Nephron (organoid): ENCODE measurements at regions not wholly inside any gene's neighbourhood (a gene's known extent, or its start where the extent isn't known, plus 50 kb on each side); places are given as distances from the start of the nearest gene placed in this dataset.

Source experiments
- H3K27ac Mint-ChIP-seq, 3 experiments: 2 replicates each; pipeline ENCODE4 v1.8.0; 2020; ENCODE audit warnings: mixed read lengths in 3 of 3, mild to moderate bottlenecking in 2 of 3, moderate library complexity in 1 of 3
- H3K27me3 Mint-ChIP-seq: 2 replicates; pipeline ENCODE4 v1.8.0; 2021; ENCODE audit warnings: low read depth, mild to moderate bottlenecking, moderate library complexity, mixed read lengths
- H3K36me3 Mint-ChIP-seq: 2 replicates; pipeline ENCODE4 v1.8.0; 2020; ENCODE audit warnings: low read depth, mixed read lengths
- H3K4me1 Mint-ChIP-seq: 2 replicates; pipeline ENCODE4 v1.8.0; 2020; ENCODE audit warnings: mixed read lengths
- H3K4me3 Mint-ChIP-seq, 3 experiments: 2 replicates each; pipeline ENCODE4 v1.8.0; 2020; ENCODE audit warnings: mild to moderate bottlenecking in 3 of 3, mixed read lengths in 3 of 3, moderate library complexity in 2 of 3
- H3K9me3 Mint-ChIP-seq: 2 replicates; pipeline ENCODE4 v1.8.0; 2020; ENCODE audit warnings: mixed read lengths
- CTCF ChIP-seq, 3 experiments: fragments of 200-600 bp; sonication (generic); IDR thresholded peaks; one replicate each; pipeline ENCODE4 v1.5.0; 2021; ENCODE audit warnings: antibody characterized with exemption in 3 of 3; ENCODE audit not compliant: unreplicated experiment in 3 of 3

GRCh38 chr2:24432735-24433134 is 58.3 kb upstream of the NCOA1 start:
- TF ChIP-seq CTCF (IDR thresholded peaks at IDR 0.05; ENCODE audit: unreplicated experiment in 3 of 3) = no peak
- Mint-ChIP-seq H3K4me3 (no peak overlapping the region), H3K9me3 (no peaks in the 10 kb centered on the region), H3K4me1 (peaks cover 52% of the 10 kb centered on the region), H3K27ac (no peak overlapping the region), H3K36me3 (no peaks in the 10 kb centered on the region), H3K27me3 (peaks cover 8% of the 10 kb centered on the region)

- Mint-ChIP-seq H3K27ac (peak overlapping the region in 1 of 3 experiments; percentile 7), H3K9me3 (no peaks in the 10 kb centered on the region), H3K36me3 (no peaks in the 10 kb centered on the region), H3K27me3 (peaks cover 8% of the 10 kb centered on the region), H3K4me3 (no peak overlapping the region), H3K4me1 (peaks cover 52% of the 10 kb centered on the region)
- no peak for TF ChIP-seq CTCF (IDR thresholded peaks at IDR 0.05; ENCODE audit: unreplicated experiment in 3 of 3)
These were observed 58.9 kb upstream of the NCOA1 start for GRCh38 chr2:24432121-24432520.

- H3K27ac Mint-ChIP-seq = peak overlapping the region in 2 of 3 experiments; percentile 66 to 89
- no peak for TF ChIP-seq CTCF (IDR thresholded peaks at IDR 0.05; ENCODE audit: unreplicated experiment in 3 of 3)
- peaks cover 2% of the 10 kb centered on the region for H3K9me3 Mint-ChIP-seq
- peaks cover 37% of the 10 kb centered on the region for H3K4me1 Mint-ChIP-seq
- H3K27me3 Mint-ChIP-seq = peaks cover 4% of the 10 kb centered on the region
- H3K4me3 Mint-ChIP-seq = no peak overlapping the region
- no peaks in the 10 kb centered on the region for H3K36me3 Mint-ChIP-seq
These were observed 61.6 kb upstream of the NCOA1 start for GRCh38 chr2:24429197-24430074.

- no peak for TF ChIP-seq CTCF (IDR thresholded peaks at IDR 0.05; ENCODE audit: unreplicated experiment in 3 of 3)
- H3K36me3 Mint-ChIP-seq = no peaks in the 10 kb centered on the region
- H3K27ac Mint-ChIP-seq = no peak overlapping the region
- no peak overlapping the region for H3K4me3 Mint-ChIP-seq
- H3K9me3 Mint-ChIP-seq = peaks cover 14% of the 10 kb centered on the region
- H3K27me3 Mint-ChIP-seq = no peaks in the 10 kb centered on the region
- H3K4me1 Mint-ChIP-seq = peaks cover 11% of the 10 kb centered on the region
These were observed 64.1 kb upstream of the ITSN2 start for GRCh38 chr2:24424387-24424786.

- peaks cover 14% of the 10 kb centered on the region for H3K9me3 Mint-ChIP-seq
- H3K36me3 Mint-ChIP-seq = no peaks in the 10 kb centered on the region
- H3K27me3 Mint-ChIP-seq = no peaks in the 10 kb centered on the region
- H3K4me1 Mint-ChIP-seq = peaks cover 6% of the 10 kb centered on the region
- H3K4me3 Mint-ChIP-seq = no peak overlapping the region
- no peak for TF ChIP-seq CTCF (IDR thresholded peaks at IDR 0.05; ENCODE audit: unreplicated experiment in 3 of 3)
- no peak overlapping the region for H3K27ac Mint-ChIP-seq
These were observed 62.8 kb upstream of the ITSN2 start for GRCh38 chr2:24423095-24423494.

- no peaks in the 10 kb centered on the region for H3K36me3 Mint-ChIP-seq
- no peaks in the 10 kb centered on the region for H3K27me3 Mint-ChIP-seq
- peak in 1 of 3 experiments; percentile 37 for TF ChIP-seq CTCF (IDR thresholded peaks at IDR 0.05; ENCODE audit: unreplicated experiment in 3 of 3)
- peaks cover 1% of the 10 kb centered on the region for H3K4me1 Mint-ChIP-seq
- no peak overlapping the region for H3K27ac Mint-ChIP-seq
- no peak overlapping the region for H3K4me3 Mint-ChIP-seq
- peaks cover 14% of the 10 kb centered on the region for H3K9me3 Mint-ChIP-seq
These were observed 61.3 kb upstream of the ITSN2 start for GRCh38 chr2:24421668-24422067.
